HG03196 (cell line): ENCODE measurements at regions not wholly inside any gene's neighbourhood (a gene's known extent, or its start where the extent isn't known, plus 50 kb on each side); places are given as distances from the start of the nearest gene placed in this dataset.
"Not testable (repeated sequence)": the region's sequence is repeated elsewhere in the genome, so short reads cannot be mapped to it uniquely, and the experiment has no call there.

Source experiments
- ATAC-seq: cut with Tn5 transposase; IDR thresholded peaks from one replicate; pipeline ENCODE4 v1.9.1; 2021; ENCODE audit not compliant: unreplicated experiment

- no peak for ATAC-seq
Observed at GRCh38 chr12:25861226-25861625, 97.3 kb upstream of the RASSF8 start.

GRCh38 chr12:25864306-25865276, 93.9 kb upstream of the RASSF8 start:
- ATAC-seq = no peak

GRCh38 chr12:25866586-25867378, 91.7 kb upstream of the RASSF8 start:
- no peak for ATAC-seq

GRCh38 chr12:25868193-25868592, 90.3 kb upstream of the RASSF8 start:
- no peak for ATAC-seq

- ATAC-seq = no peak
Observed at GRCh38 chr12:25872137-25872536, 86.3 kb upstream of the RASSF8 start.

- no peak for ATAC-seq
Observed at GRCh38 chr12:25875661-25876060, 82.8 kb upstream of the RASSF8 start.

- ATAC-seq = no peak
Observed at GRCh38 chr12:25876383-25877045, 82.0 kb upstream of the RASSF8 start.

GRCh38 chr12:25877446-25877845, 81.0 kb upstream of the RASSF8 start:
- no peak for ATAC-seq

- ATAC-seq = no peak
Observed at GRCh38 chr12:25882266-25882665, 76.2 kb upstream of the RASSF8 start.

- no peak for ATAC-seq
Observed at GRCh38 chr12:25883026-25883916, 75.2 kb upstream of the RASSF8 start.

GRCh38 chr12:25884024-25884919, 74.2 kb upstream of the RASSF8 start:
- ATAC-seq = no peak

GRCh38 chr12:25884920-25885234, 73.6 kb upstream of the RASSF8 start:
- no peak for ATAC-seq

- no peak for ATAC-seq
Observed at GRCh38 chr12:25886396-25886795, 72.1 kb upstream of the RASSF8 start.

- no peak for ATAC-seq
Observed at GRCh38 chr12:25887367-25887766, 71.1 kb upstream of the RASSF8 start.

- no peak for ATAC-seq
Observed at GRCh38 chr12:25889185-25889584, 69.3 kb upstream of the RASSF8 start.

GRCh38 chr12:25891095-25891494, 67.4 kb upstream of the RASSF8 start:
- not testable (repeated sequence) for ATAC-seq

GRCh38 chr12:25894759-25895158, 63.7 kb upstream of the RASSF8 start:
- no peak for ATAC-seq

GRCh38 chr12:25896981-25897380, 61.5 kb upstream of the RASSF8 start:
- ATAC-seq = no peak

GRCh38 chr12:25903603-25904245, 54.8 kb upstream of the RASSF8 start:
- ATAC-seq = no peak
